ENCODE measurements at regions not wholly inside any gene's neighbourhood (a gene's known extent, or its start where the extent isn't known, plus 50 kb on each side); places are given as distances from the start of the nearest gene placed in this dataset.

DNA sequence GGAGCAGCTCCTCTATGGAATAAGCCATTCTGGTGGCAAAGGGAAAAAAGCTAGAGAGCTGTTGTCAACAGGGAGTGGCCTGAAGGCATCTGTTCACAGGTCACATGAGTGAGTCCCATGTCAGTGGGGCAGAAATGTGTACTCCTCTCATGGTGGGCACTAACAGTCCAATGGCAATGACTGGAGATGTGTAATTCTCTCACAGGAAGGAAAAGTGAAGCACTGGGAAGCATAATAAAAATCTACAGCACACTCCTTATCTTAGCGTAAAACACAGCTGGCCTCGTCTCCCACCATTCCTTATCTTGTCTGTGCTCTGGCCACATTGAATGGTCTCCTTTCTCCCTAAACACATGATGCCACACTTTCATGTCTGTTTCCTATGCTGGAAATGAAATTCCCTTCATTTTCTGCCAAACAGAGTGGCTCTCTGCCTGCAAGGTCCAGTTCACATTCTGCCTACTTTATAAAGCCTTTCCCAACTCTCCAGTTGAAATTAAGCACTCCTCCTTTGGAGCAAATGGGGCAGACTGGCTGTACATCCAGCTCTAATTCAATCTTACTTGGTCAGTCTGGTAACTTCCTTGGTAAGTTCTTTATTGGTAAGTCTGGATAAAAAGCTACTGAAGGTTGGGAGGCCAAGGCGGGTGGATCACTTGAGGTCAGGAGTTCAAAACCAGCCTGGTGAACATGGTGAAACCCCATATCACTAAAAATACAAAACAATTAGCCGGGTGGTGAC, 139.8 kb downstream of the RPL22L1 start:
- Histone ChIP-seq H3K4me3 (ENCODE audit: low read depth, low read length) (no peak overlapping the region), H3K27me3 (ENCODE audit: control insufficient read depth, insufficient read depth, low read length) (no peaks in the 10 kb centered on the region), H3K9ac (ENCODE audit: low read length) (no peak overlapping the region), H3K36me3 (ENCODE audit: control insufficient read depth, insufficient read depth, low read length) (no peaks in the 10 kb centered on the region), H3K9me3 (ENCODE audit: control insufficient read depth, insufficient read depth, low read depth, low read length) (no peaks in the 10 kb centered on the region), H3K27ac (ENCODE audit: low read depth, low read length) (no peak overlapping the region; the same call in 1 of the 2 replicates), H3K4me1 (ENCODE audit: control insufficient read depth, insufficient read depth, low read length) (peaks cover 10% of the 10 kb centered on the region; the same call in 1 of the 2 replicates)

DNA sequence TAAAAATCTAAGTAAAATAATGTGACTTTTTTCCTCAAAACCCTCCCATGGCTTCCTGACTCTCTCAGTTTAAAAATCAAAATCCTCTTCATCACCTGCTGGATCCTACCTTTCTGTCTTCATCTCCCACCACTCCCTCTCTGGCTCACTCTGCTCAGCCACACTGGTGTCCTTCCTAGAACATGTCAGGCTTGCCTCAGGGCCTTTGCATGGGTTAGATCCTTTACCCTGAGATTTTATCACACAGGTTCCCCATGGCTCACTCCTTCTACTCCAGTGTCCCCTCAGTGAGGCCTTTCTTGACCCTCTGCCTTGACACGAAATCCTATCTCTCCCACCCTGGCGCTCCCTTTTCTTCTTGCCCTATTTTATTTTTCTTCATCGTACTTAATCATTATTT, 141.8 kb downstream of the RPL22L1 start:
- Histone ChIP-seq H3K4me3 (ENCODE audit: low read depth, low read length) (no peak overlapping the region), H3K9me3 (ENCODE audit: control insufficient read depth, insufficient read depth, low read depth, low read length) (no peaks in the 10 kb centered on the region), H3K4me1 (ENCODE audit: control insufficient read depth, insufficient read depth, low read length) (peaks cover 6% of the 10 kb centered on the region; the same call in 1 of the 2 replicates), H3K9ac (ENCODE audit: low read length) (no peak overlapping the region), H3K27me3 (ENCODE audit: control insufficient read depth, insufficient read depth, low read length) (no peaks in the 10 kb centered on the region), H3K27ac (ENCODE audit: low read depth, low read length) (no peak overlapping the region), H3K36me3 (ENCODE audit: control insufficient read depth, insufficient read depth, low read length) (no peaks in the 10 kb centered on the region)

DNA sequence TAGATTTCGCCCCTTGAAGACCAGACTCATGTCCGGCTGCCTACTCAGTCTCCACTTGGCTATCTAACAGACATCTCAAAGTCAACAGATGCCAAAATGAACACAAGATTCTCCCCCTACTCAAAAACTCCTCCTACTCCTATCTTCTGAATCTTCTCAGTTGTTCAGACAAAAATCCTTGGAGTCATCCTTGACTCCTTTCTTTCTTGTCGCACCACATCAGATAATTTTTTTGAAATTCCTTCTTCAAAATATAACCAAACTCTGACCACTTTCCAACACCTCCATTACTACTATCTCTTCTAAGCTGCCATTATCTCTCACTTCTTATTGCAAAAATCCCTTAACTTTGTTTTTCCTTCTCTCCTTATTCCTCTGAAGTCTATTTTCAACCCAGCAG, 141.9 kb upstream of the SLC7A14 start:
- no peaks in the 10 kb centered on the region for H3K9me3 ChIP-seq (ENCODE audit: control insufficient read depth, insufficient read depth, low read depth, low read length)
- no peaks in the 10 kb centered on the region for H3K36me3 ChIP-seq (ENCODE audit: control insufficient read depth, insufficient read depth, low read length)
- H3K4me3 ChIP-seq (ENCODE audit: low read depth, low read length), result no peak overlapping the region
- no peaks in the 10 kb centered on the region for H3K27me3 ChIP-seq (ENCODE audit: control insufficient read depth, insufficient read depth, low read length)
- H3K27ac ChIP-seq (ENCODE audit: low read depth, low read length), result no peak overlapping the region
- no peak overlapping the region for H3K9ac ChIP-seq (ENCODE audit: low read length)
- H3K4me1 ChIP-seq (ENCODE audit: control insufficient read depth, insufficient read depth, low read length), result peaks cover 6% of the 10 kb centered on the region; the same call in 1 of the 2 replicates

DNA sequence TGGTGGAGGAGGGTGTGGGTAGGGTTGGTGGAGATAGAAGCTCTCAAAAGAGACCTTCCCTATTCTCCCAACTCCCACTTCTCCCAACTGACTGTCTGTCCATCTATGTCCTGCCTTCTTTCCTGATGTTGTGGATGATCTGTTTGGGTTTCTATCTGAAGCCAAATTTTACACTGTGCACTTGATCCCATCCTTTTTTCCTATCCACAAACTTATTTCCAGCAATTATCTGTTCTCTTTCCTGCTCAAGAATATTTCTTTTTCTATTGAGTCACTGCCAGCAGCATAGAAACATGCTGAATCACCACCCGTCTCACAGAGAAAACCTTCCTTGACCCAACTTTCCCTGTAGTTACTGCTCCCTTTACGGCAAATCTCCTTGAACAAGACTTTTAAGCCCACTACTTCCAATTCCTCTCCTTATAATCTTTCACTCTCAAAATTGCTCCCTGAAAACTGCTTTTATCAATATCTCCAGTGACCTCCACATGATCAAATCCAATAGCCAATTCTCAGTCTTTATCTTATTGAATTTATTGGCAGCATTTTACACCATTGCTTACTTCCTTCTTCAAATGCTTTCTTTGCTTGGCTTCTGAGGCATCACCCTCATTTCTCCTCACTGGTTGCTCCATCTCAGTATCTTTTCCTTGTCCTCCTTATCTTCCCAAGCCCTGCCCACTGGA, 141.2 kb upstream of the SLC7A14 start:
- Histone ChIP-seq H3K36me3 (ENCODE audit: control insufficient read depth, insufficient read depth, low read length) (no peaks in the 10 kb centered on the region), H3K27me3 (ENCODE audit: control insufficient read depth, insufficient read depth, low read length) (no peaks in the 10 kb centered on the region), H3K4me1 (ENCODE audit: control insufficient read depth, insufficient read depth, low read length) (peaks cover 6% of the 10 kb centered on the region; the same call in 1 of the 2 replicates), H3K27ac (ENCODE audit: low read depth, low read length) (no peak overlapping the region), H3K4me3 (ENCODE audit: low read depth, low read length) (no peak overlapping the region), H3K9me3 (ENCODE audit: control insufficient read depth, insufficient read depth, low read depth, low read length) (no peaks in the 10 kb centered on the region), H3K9ac (ENCODE audit: low read length) (no peak overlapping the region)

DNA sequence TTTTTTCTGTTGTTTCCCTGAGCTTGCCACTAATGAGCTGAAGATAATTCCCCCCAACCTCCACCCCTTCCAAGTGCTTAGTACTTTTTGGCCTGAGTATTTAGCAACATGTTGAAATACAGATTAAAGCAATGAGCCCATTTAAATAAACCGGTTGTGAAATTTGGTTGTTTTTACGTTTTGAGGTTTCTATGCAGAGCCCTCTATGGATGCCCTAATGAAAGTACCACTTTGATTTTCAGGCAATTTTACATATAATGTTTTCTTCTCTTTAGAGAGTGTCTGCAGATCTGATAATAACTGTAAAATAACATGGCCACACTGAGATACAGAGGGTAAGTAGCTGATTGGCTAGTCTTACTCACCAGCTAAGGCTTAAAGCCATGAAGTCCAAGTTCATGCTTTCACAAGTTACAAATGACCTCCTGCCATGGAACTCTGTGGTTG, 139.4 kb upstream of the SLC7A14 start:
- Histone ChIP-seq H3K27me3 (ENCODE audit: control insufficient read depth, insufficient read depth, low read length) (no peaks in the 10 kb centered on the region), H3K36me3 (ENCODE audit: control insufficient read depth, insufficient read depth, low read length) (no peaks in the 10 kb centered on the region), H3K4me1 (ENCODE audit: control insufficient read depth, insufficient read depth, low read length) (peaks cover 4% of the 10 kb centered on the region; the same call in 1 of the 2 replicates), H3K9me3 (ENCODE audit: control insufficient read depth, insufficient read depth, low read depth, low read length) (no peaks in the 10 kb centered on the region), H3K27ac (ENCODE audit: low read depth, low read length) (no peak overlapping the region), H3K9ac (ENCODE audit: low read length) (no peak overlapping the region), H3K4me3 (ENCODE audit: low read depth, low read length) (no peak overlapping the region)

DNA sequence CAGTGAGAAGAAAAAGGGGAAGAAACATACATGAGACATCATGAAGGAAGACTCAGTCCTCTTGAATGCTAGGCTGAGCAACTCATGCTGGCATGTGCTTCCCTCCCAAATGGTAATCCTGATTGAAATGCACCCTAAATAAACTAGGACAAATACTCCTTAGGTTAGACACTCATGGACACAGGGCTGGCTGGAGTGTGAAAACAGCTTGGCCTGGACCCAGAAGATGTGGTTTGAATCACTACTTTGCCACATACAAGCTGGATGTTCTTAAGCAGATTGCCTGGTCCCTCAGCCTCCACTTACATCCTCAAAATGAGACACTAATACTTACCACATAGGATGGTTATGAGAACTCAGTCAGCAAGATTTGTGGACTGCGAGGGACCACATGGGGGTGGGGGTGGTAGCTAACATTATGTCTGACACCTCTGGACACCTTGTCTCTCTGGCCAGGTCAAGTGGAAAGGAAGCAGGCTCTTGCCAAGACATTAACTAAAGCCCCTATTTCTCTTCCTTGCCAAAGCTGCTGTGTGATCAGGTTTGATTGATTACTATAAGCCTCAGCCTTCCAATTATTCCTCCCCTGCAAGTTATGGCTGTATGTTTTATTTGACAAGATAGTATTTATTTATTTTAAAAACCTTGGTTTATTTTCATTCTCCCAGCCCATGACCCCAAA, 138.9 kb upstream of the SLC7A14 start:
- no peaks in the 10 kb centered on the region for H3K36me3 ChIP-seq (ENCODE audit: control insufficient read depth, insufficient read depth, low read length)
- H3K4me3 ChIP-seq (ENCODE audit: low read depth, low read length), result no peak overlapping the region
- H3K9me3 ChIP-seq (ENCODE audit: control insufficient read depth, insufficient read depth, low read depth, low read length), result no peaks in the 10 kb centered on the region
- no peak overlapping the region for H3K27ac ChIP-seq (ENCODE audit: low read depth, low read length)
- no peaks in the 10 kb centered on the region; the same call in 1 of the 2 replicates for H3K4me1 ChIP-seq (ENCODE audit: control insufficient read depth, insufficient read depth, low read length)
- no peak overlapping the region for H3K9ac ChIP-seq (ENCODE audit: low read length)
- H3K27me3 ChIP-seq (ENCODE audit: control insufficient read depth, insufficient read depth, low read length), result no peaks in the 10 kb centered on the region

DNA sequence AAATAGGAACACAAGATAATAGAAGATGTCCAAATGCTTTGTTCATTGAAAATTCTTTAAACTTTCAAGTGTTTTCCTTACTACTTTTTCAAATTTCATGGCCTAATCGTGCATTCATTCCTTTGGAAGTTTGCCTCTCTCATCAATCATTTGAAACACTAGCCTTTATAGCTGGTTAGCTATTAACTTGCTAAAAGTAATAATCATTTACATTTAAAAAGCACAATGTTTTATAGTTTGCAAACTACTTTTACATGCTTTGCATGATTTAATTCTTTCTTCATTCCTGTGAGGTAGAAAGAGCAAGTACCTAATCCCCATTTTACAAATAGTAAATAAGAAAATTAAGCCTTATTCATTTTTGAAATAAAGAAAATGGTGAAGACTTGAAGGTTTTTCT, 137.4 kb upstream of the SLC7A14 start:
- no peaks in the 10 kb centered on the region for H3K36me3 ChIP-seq (ENCODE audit: control insufficient read depth, insufficient read depth, low read length)
- no peaks in the 10 kb centered on the region for H3K9me3 ChIP-seq (ENCODE audit: control insufficient read depth, insufficient read depth, low read depth, low read length)
- H3K27ac ChIP-seq (ENCODE audit: low read depth, low read length), result no peak overlapping the region
- no peaks in the 10 kb centered on the region for H3K4me1 ChIP-seq (ENCODE audit: control insufficient read depth, insufficient read depth, low read length)
- H3K27me3 ChIP-seq (ENCODE audit: control insufficient read depth, insufficient read depth, low read length), result no peaks in the 10 kb centered on the region
- H3K9ac ChIP-seq (ENCODE audit: low read length), result no peak overlapping the region
- no peak overlapping the region for H3K4me3 ChIP-seq (ENCODE audit: low read depth, low read length)

DNA sequence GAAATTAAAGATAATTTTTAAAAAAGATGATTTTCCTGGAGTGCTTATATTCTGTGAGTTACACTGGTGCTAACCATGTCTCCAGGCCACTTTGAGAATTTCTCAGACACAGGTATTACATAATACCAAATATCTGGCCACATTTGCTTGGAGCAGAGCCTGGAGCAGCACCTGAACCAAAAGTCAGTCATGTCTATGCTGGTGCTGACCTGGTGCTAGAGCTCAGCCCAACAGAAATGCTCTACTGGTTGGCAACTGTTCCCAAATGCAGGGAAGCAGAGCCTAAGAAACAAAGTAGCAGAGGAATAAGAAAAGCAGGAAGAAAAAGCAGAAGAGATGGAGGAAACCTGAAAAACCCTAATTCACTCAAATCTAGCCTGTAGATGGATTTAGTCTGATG, 135.7 kb upstream of the SLC7A14 start:
- Histone ChIP-seq H3K27me3 (ENCODE audit: control insufficient read depth, insufficient read depth, low read length) (no peaks in the 10 kb centered on the region), H3K36me3 (ENCODE audit: control insufficient read depth, insufficient read depth, low read length) (no peaks in the 10 kb centered on the region), H3K9ac (ENCODE audit: low read length) (no peak overlapping the region), H3K9me3 (ENCODE audit: control insufficient read depth, insufficient read depth, low read depth, low read length) (no peaks in the 10 kb centered on the region), H3K4me3 (ENCODE audit: low read depth, low read length) (no peak overlapping the region), H3K4me1 (ENCODE audit: control insufficient read depth, insufficient read depth, low read length) (no peaks in the 10 kb centered on the region), H3K27ac (ENCODE audit: low read depth, low read length) (no peak overlapping the region)

DNA sequence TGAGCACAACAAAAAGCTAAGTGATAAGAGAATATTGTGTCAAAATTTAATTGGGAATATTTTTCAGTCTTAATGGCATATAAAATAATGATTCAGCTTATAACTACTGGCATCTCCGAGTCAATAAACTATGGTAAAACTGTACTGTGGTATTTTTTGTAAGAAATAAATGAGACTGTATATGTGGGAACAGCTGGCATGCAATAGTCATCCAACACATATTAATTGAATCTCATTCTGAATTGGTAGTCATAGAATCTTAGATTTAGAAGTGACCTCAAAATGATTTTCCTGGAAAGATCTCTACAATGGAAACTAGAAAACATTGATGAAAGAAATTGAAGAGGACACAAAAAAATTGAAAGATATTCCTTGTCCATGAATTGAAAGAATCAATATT, 133.4 kb upstream of the SLC7A14 start:
- H3K9ac ChIP-seq (ENCODE audit: low read length), result no peak overlapping the region
- H3K27ac ChIP-seq (ENCODE audit: low read depth, low read length), result no peak overlapping the region
- no peaks in the 10 kb centered on the region for H3K9me3 ChIP-seq (ENCODE audit: control insufficient read depth, insufficient read depth, low read depth, low read length)
- no peaks in the 10 kb centered on the region for H3K4me1 ChIP-seq (ENCODE audit: control insufficient read depth, insufficient read depth, low read length)
- no peak overlapping the region for H3K4me3 ChIP-seq (ENCODE audit: low read depth, low read length)
- no peaks in the 10 kb centered on the region for H3K27me3 ChIP-seq (ENCODE audit: control insufficient read depth, insufficient read depth, low read length)
- no peaks in the 10 kb centered on the region for H3K36me3 ChIP-seq (ENCODE audit: control insufficient read depth, insufficient read depth, low read length)

DNA sequence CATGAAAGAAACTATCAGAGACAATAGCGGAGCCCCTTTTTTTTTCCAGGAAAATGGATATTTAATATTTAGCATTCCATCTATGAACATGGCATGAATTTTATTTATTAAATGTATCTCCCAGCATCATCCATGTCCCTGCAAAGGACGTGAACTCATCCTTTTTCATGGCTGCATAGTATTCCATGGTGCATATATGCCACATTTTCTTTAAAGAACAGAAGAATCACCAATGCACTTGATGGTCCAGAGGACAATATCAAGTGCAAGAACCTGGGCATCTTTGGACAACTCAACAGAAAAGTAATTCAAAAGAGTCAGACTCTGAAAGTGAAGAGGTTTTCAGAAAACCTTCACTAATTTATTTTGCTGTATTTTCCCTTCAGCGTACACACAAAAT, 133.0 kb upstream of the SLC7A14 start:
- no peak overlapping the region for H3K27ac ChIP-seq (ENCODE audit: low read depth, low read length)
- no peaks in the 10 kb centered on the region for H3K27me3 ChIP-seq (ENCODE audit: control insufficient read depth, insufficient read depth, low read length)
- no peaks in the 10 kb centered on the region for H3K4me1 ChIP-seq (ENCODE audit: control insufficient read depth, insufficient read depth, low read length)
- H3K36me3 ChIP-seq (ENCODE audit: control insufficient read depth, insufficient read depth, low read length), result no peaks in the 10 kb centered on the region
- no peaks in the 10 kb centered on the region for H3K9me3 ChIP-seq (ENCODE audit: control insufficient read depth, insufficient read depth, low read depth, low read length)
- no peak overlapping the region for H3K4me3 ChIP-seq (ENCODE audit: low read depth, low read length)
- H3K9ac ChIP-seq (ENCODE audit: low read length), result no peak overlapping the region
